ENCODE measurements at regions not wholly inside any gene's neighbourhood (a gene's known extent, or its start where the extent isn't known, plus 50 kb on each side); places are given as distances from the start of the nearest gene placed in this dataset.
"Not testable (repeated sequence)": the region's sequence is repeated elsewhere in the genome, so short reads cannot be mapped to it uniquely, and the experiment has no call there.

- Histone ChIP-seq H3K27me3 (ENCODE audit: control insufficient read depth in 2 of 2, insufficient read depth in 1 of 2, low read length in 1 of 2) (no peaks in the 10 kb centered on the region), H3K4me1 (ENCODE audit: control insufficient read depth in 2 of 2, insufficient read depth in 2 of 2, low read length in 2 of 2) (no peaks in the 10 kb centered on the region), H3K36me3 (ENCODE audit: control insufficient read depth in 2 of 2, insufficient read depth in 2 of 2, low read length in 1 of 2) (no peaks in the 10 kb centered on the region), H3K27ac (ENCODE audit: low read depth in 1 of 2, low read length in 1 of 2) (no peak overlapping the region), H3K9me3 (ENCODE audit: control insufficient read depth in 2 of 2, insufficient read depth in 1 of 2, low read length in 1 of 2) (no peaks in the 10 kb centered on the region), H3K4me3 (ENCODE audit: low read length in 2 of 2) (no peak overlapping the region)
- DNase-seq (ENCODE audit: low read depth in 6 of 9, low spot score in 9 of 9) = no peak
- WGBS = 82% methylated on average over 3 of the region's 3 CpGs
Observed at GRCh38 chr18:42330296-42330695, 375.3 kb downstream of the PIK3C3 start.

GRCh38 chr18:42333558-42333957 lies 378.5 kb downstream of the PIK3C3 start:
- H3K4me3 ChIP-seq (ENCODE audit: low read length in 2 of 2) = no peak overlapping the region
- no peaks in the 10 kb centered on the region for H3K4me1 ChIP-seq (ENCODE audit: control insufficient read depth in 2 of 2, insufficient read depth in 2 of 2, low read length in 2 of 2)
- H3K27ac ChIP-seq (ENCODE audit: low read depth in 1 of 2, low read length in 1 of 2) = no peak overlapping the region
- no peaks in the 10 kb centered on the region for H3K9me3 ChIP-seq (ENCODE audit: control insufficient read depth in 2 of 2, insufficient read depth in 1 of 2, low read length in 1 of 2)
- 77% methylated on average over 3 of the region's 3 CpGs for WGBS
- DNase-seq (ENCODE audit: low read depth in 6 of 9, low spot score in 9 of 9) = no peak
- no peaks in the 10 kb centered on the region for H3K36me3 ChIP-seq (ENCODE audit: control insufficient read depth in 2 of 2, insufficient read depth in 2 of 2, low read length in 1 of 2)
- no peaks in the 10 kb centered on the region for H3K27me3 ChIP-seq (ENCODE audit: control insufficient read depth in 2 of 2, insufficient read depth in 1 of 2, low read length in 1 of 2)

- no peak overlapping the region for H3K27ac ChIP-seq (ENCODE audit: low read depth in 1 of 2, low read length in 1 of 2)
- H3K9me3 ChIP-seq (ENCODE audit: control insufficient read depth in 2 of 2, insufficient read depth in 1 of 2, low read length in 1 of 2) = no peaks in the 10 kb centered on the region
- H3K36me3 ChIP-seq (ENCODE audit: control insufficient read depth in 2 of 2, insufficient read depth in 2 of 2, low read length in 1 of 2) = no peaks in the 10 kb centered on the region
- no peak for DNase-seq (ENCODE audit: low read depth in 6 of 9, low spot score in 9 of 9)
- H3K4me1 ChIP-seq (ENCODE audit: control insufficient read depth in 2 of 2, insufficient read depth in 2 of 2, low read length in 2 of 2) = no peaks in the 10 kb centered on the region
- no peaks in the 10 kb centered on the region for H3K27me3 ChIP-seq (ENCODE audit: control insufficient read depth in 2 of 2, insufficient read depth in 1 of 2, low read length in 1 of 2)
- no peak overlapping the region for H3K4me3 ChIP-seq (ENCODE audit: low read length in 2 of 2)
Observed at GRCh38 chr18:42334931-42335330, 379.9 kb downstream of the PIK3C3 start.

- H3K27ac ChIP-seq (ENCODE audit: low read depth in 1 of 2, low read length in 1 of 2) = no peak overlapping the region
- no peaks in the 10 kb centered on the region for H3K9me3 ChIP-seq (ENCODE audit: control insufficient read depth in 2 of 2, insufficient read depth in 1 of 2, low read length in 1 of 2)
- DNase-seq (ENCODE audit: low read depth in 6 of 9, low spot score in 9 of 9) = no peak
Observed at GRCh38 chr18:42336139-42336538, 381.1 kb downstream of the PIK3C3 start.

GRCh38 chr18:42337337-42337736 lies 382.3 kb downstream of the PIK3C3 start:
- H3K27me3 ChIP-seq (ENCODE audit: control insufficient read depth in 2 of 2, insufficient read depth in 1 of 2, low read length in 1 of 2); H3K36me3 ChIP-seq (ENCODE audit: control insufficient read depth in 2 of 2, insufficient read depth in 2 of 2, low read length in 1 of 2); H3K4me1 ChIP-seq (ENCODE audit: control insufficient read depth in 2 of 2, insufficient read depth in 2 of 2, low read length in 2 of 2); H3K4me3 ChIP-seq (ENCODE audit: low read length in 2 of 2); DNase-seq (ENCODE audit: low read depth in 6 of 9, low spot score in 9 of 9); H3K9me3 ChIP-seq (ENCODE audit: control insufficient read depth in 2 of 2, insufficient read depth in 1 of 2, low read length in 1 of 2); H3K27ac ChIP-seq (ENCODE audit: low read depth in 1 of 2, low read length in 1 of 2): not testable (repeated sequence)
- WGBS = 75% methylated on average over 2 of the region's 2 CpGs

More at GRCh38 chr18:42336139-42336538, 381.1 kb downstream of the PIK3C3 start:
- WGBS = 82% methylated on average over 2 of the region's 2 CpGs
- no peak overlapping the region for H3K4me3 ChIP-seq (ENCODE audit: low read length in 2 of 2)
- no peaks in the 10 kb centered on the region for H3K36me3 ChIP-seq (ENCODE audit: control insufficient read depth in 2 of 2, insufficient read depth in 2 of 2, low read length in 1 of 2)
- no peaks in the 10 kb centered on the region for H3K27me3 ChIP-seq (ENCODE audit: control insufficient read depth in 2 of 2, insufficient read depth in 1 of 2, low read length in 1 of 2)
- H3K4me1 ChIP-seq (ENCODE audit: control insufficient read depth in 2 of 2, insufficient read depth in 2 of 2, low read length in 2 of 2) = no peaks in the 10 kb centered on the region

- Histone ChIP-seq H3K9me3 (ENCODE audit: control insufficient read depth in 2 of 2, insufficient read depth in 1 of 2, low read length in 1 of 2) (no peaks in the 10 kb centered on the region), H3K4me1 (ENCODE audit: control insufficient read depth in 2 of 2, insufficient read depth in 2 of 2, low read length in 2 of 2) (no peaks in the 10 kb centered on the region), H3K27ac (ENCODE audit: low read depth in 1 of 2, low read length in 1 of 2) (no peak overlapping the region), H3K36me3 (ENCODE audit: control insufficient read depth in 2 of 2, insufficient read depth in 2 of 2, low read length in 1 of 2) (no peaks in the 10 kb centered on the region), H3K4me3 (ENCODE audit: low read length in 2 of 2) (no peak overlapping the region), H3K27me3 (ENCODE audit: control insufficient read depth in 2 of 2, insufficient read depth in 1 of 2, low read length in 1 of 2) (no peaks in the 10 kb centered on the region)
- peak in 1 of 9 donors; percentile 0 for DNase-seq (ENCODE audit: low read depth in 6 of 9, low spot score in 9 of 9)
- WGBS = 66% methylated on average over 2 of the region's 2 CpGs
Observed at GRCh38 chr18:42338683-42339082, 383.6 kb downstream of the PIK3C3 start.

GRCh38 chr18:42339372-42339771 lies 384.3 kb downstream of the PIK3C3 start:
- no peak for DNase-seq (ENCODE audit: low read depth in 6 of 9, low spot score in 9 of 9)
- Histone ChIP-seq H3K4me3 (ENCODE audit: low read length in 2 of 2) (no peak overlapping the region), H3K36me3 (ENCODE audit: control insufficient read depth in 2 of 2, insufficient read depth in 2 of 2, low read length in 1 of 2) (no peaks in the 10 kb centered on the region), H3K4me1 (ENCODE audit: control insufficient read depth in 2 of 2, insufficient read depth in 2 of 2, low read length in 2 of 2) (no peaks in the 10 kb centered on the region), H3K27ac (ENCODE audit: low read depth in 1 of 2, low read length in 1 of 2) (no peak overlapping the region), H3K9me3 (ENCODE audit: control insufficient read depth in 2 of 2, insufficient read depth in 1 of 2, low read length in 1 of 2) (no peaks in the 10 kb centered on the region), H3K27me3 (ENCODE audit: control insufficient read depth in 2 of 2, insufficient read depth in 1 of 2, low read length in 1 of 2) (no peaks in the 10 kb centered on the region)
- WGBS = 57% methylated on average over 4 of the region's 4 CpGs

GRCh38 chr18:42340423-42341009 lies 385.5 kb downstream of the PIK3C3 start:
- H3K27me3 ChIP-seq (ENCODE audit: control insufficient read depth in 2 of 2, insufficient read depth in 1 of 2, low read length in 1 of 2) = no peaks in the 10 kb centered on the region
- no peak overlapping the region for H3K4me3 ChIP-seq (ENCODE audit: low read length in 2 of 2)
- H3K36me3 ChIP-seq (ENCODE audit: control insufficient read depth in 2 of 2, insufficient read depth in 2 of 2, low read length in 1 of 2) = no peaks in the 10 kb centered on the region
- 76% methylated on average over 3 of the region's 3 CpGs for WGBS
- H3K9me3 ChIP-seq (ENCODE audit: control insufficient read depth in 2 of 2, insufficient read depth in 1 of 2, low read length in 1 of 2) = no peaks in the 10 kb centered on the region
- DNase-seq (ENCODE audit: low read depth in 6 of 9, low spot score in 9 of 9) = no peak
- no peaks in the 10 kb centered on the region for H3K4me1 ChIP-seq (ENCODE audit: control insufficient read depth in 2 of 2, insufficient read depth in 2 of 2, low read length in 2 of 2)
- H3K27ac ChIP-seq (ENCODE audit: low read depth in 1 of 2, low read length in 1 of 2) = no peak overlapping the region

GRCh38 chr18:42341423-42341822 lies 386.4 kb downstream of the PIK3C3 start:
- H3K36me3 ChIP-seq (ENCODE audit: control insufficient read depth in 2 of 2, insufficient read depth in 2 of 2, low read length in 1 of 2) = no peaks in the 10 kb centered on the region
- WGBS = 51% methylated on average over 1 of the region's 1 CpG
- no peaks in the 10 kb centered on the region for H3K9me3 ChIP-seq (ENCODE audit: control insufficient read depth in 2 of 2, insufficient read depth in 1 of 2, low read length in 1 of 2)
- H3K4me1 ChIP-seq (ENCODE audit: control insufficient read depth in 2 of 2, insufficient read depth in 2 of 2, low read length in 2 of 2) = no peaks in the 10 kb centered on the region
- H3K4me3 ChIP-seq (ENCODE audit: low read length in 2 of 2) = no peak overlapping the region
- no peaks in the 10 kb centered on the region for H3K27me3 ChIP-seq (ENCODE audit: control insufficient read depth in 2 of 2, insufficient read depth in 1 of 2, low read length in 1 of 2)
- no peak for DNase-seq (ENCODE audit: low read depth in 6 of 9, low spot score in 9 of 9)
- H3K27ac ChIP-seq (ENCODE audit: low read depth in 1 of 2, low read length in 1 of 2) = no peak overlapping the region

- no peak overlapping the region for H3K27ac ChIP-seq (ENCODE audit: low read depth in 1 of 2, low read length in 1 of 2)
- H3K9me3 ChIP-seq (ENCODE audit: control insufficient read depth in 2 of 2, insufficient read depth in 1 of 2, low read length in 1 of 2) = no peaks in the 10 kb centered on the region
- 73% methylated on average over 5 of the region's 5 CpGs for WGBS
- H3K27me3 ChIP-seq (ENCODE audit: control insufficient read depth in 2 of 2, insufficient read depth in 1 of 2, low read length in 1 of 2) = no peaks in the 10 kb centered on the region
- H3K4me1 ChIP-seq (ENCODE audit: control insufficient read depth in 2 of 2, insufficient read depth in 2 of 2, low read length in 2 of 2) = no peaks in the 10 kb centered on the region
- no peak for DNase-seq (ENCODE audit: low read depth in 6 of 9, low spot score in 9 of 9)
- H3K36me3 ChIP-seq (ENCODE audit: control insufficient read depth in 2 of 2, insufficient read depth in 2 of 2, low read length in 1 of 2) = no peaks in the 10 kb centered on the region
- H3K4me3 ChIP-seq (ENCODE audit: low read length in 2 of 2) = no peak overlapping the region
Observed at GRCh38 chr18:42348722-42349121, 393.7 kb downstream of the PIK3C3 start.
